ENCODE measurements at regions not wholly inside any gene's neighbourhood (a gene's known extent, or its start where the extent isn't known, plus 50 kb on each side); places are given as distances from the start of the nearest gene placed in this dataset.

DNA sequence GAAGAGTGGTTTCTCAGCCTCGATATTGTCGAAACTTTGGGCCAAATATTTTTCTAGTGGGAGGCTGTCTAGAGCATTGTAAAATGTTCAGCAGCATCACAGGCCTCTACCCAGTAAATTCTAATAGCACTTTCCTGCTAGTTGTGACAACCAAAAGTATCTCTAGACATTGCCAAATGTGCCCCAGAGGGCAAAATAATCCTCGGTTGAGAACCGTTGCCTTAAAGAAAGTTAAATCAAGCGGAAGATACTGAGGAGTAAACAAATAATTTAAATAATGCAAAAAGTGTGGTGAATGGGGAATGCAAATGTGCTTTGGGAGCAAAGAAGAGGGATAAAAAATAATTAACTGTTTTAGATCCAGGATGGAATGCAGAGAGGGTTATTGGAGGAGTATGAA lies 106.4 kb upstream of the ASCC3 start:
- no peak overlapping the region for H3K4ac ChIP-seq (ENCODE audit: low read depth in 1 of 2, low read length in 2 of 2)
- no peak overlapping the region for H3K27ac ChIP-seq (ENCODE audit: low read length, poor library complexity, severe bottlenecking)
- no peak overlapping the region for H2BK15ac ChIP-seq (ENCODE audit: low read depth, poor library complexity, severe bottlenecking)
- H3K4me3 ChIP-seq (ENCODE audit: insufficient read depth in 1 of 2, low read depth in 1 of 2, low read length in 2 of 2): no peak overlapping the region
- no peak overlapping the region for H3K4me2 ChIP-seq (ENCODE audit: low read length, poor library complexity, severe bottlenecking)
- no peak overlapping the region for H2BK120ac ChIP-seq (ENCODE audit: low read depth, low read length)
- H2BK5ac ChIP-seq (ENCODE audit: low read depth, low read length, poor library complexity, severe bottlenecking): no peak overlapping the region
- 94% methylated on average over 5 of the region's 5 CpGs for WGBS
- no peak overlapping the region for H4K8ac ChIP-seq (ENCODE audit: low read length)
- H2AFZ ChIP-seq (ENCODE audit: low read depth, low read length): no peak overlapping the region
- no peak overlapping the region for H2BK12ac ChIP-seq (ENCODE audit: low read length in 2 of 2)
- no peaks in the 10 kb centered on the region for H3K36me3 ChIP-seq (ENCODE audit: control insufficient read depth in 1 of 2, insufficient read depth in 2 of 2, low read depth in 1 of 2, low read length in 2 of 2)
- H3K9ac ChIP-seq (ENCODE audit: low read length): no peak overlapping the region
- no peaks in the 10 kb centered on the region for H3K4me1 ChIP-seq (ENCODE audit: control insufficient read depth, insufficient read depth, low read depth, low read length)
- no peaks in the 10 kb centered on the region for H3K9me3 ChIP-seq (ENCODE audit: control insufficient read depth, low read length)
- no peak for DNase-seq
- no peaks in the 10 kb centered on the region for H3K27me3 ChIP-seq (ENCODE audit: control insufficient read depth in 1 of 2, insufficient read depth in 1 of 2, low read length in 2 of 2)
- H3K79me1 ChIP-seq (replicated peaks; ENCODE audit: low read length, poor library complexity, severe bottlenecking): no peaks in the 10 kb centered on the region
- H4K91ac ChIP-seq (ENCODE audit: low read length): no peak overlapping the region
- no peak overlapping the region for H3K18ac ChIP-seq (ENCODE audit: low read depth in 1 of 2, low read length in 2 of 2)
- no peak overlapping the region for H3K23ac ChIP-seq (ENCODE audit: low read length in 2 of 2)
- H2AK5ac ChIP-seq (ENCODE audit: low read length, severe bottlenecking): no peak overlapping the region
- no peak overlapping the region for H3K14ac ChIP-seq (ENCODE audit: low read length in 2 of 2)

- Histone ChIP-seq H3K4me3 (ENCODE audit: insufficient read depth in 1 of 2, low read depth in 1 of 2, low read length in 2 of 2) (no peak overlapping the region), H2BK12ac (ENCODE audit: low read length in 2 of 2) (no peak overlapping the region), H3K18ac (ENCODE audit: low read depth in 1 of 2, low read length in 2 of 2) (no peak overlapping the region), H2BK15ac (ENCODE audit: low read depth, poor library complexity, severe bottlenecking) (no peak overlapping the region), H3K9me3 (ENCODE audit: control insufficient read depth, low read length) (no peaks in the 10 kb centered on the region), H4K91ac (ENCODE audit: low read length) (no peak overlapping the region), H3K4me2 (ENCODE audit: low read length, poor library complexity, severe bottlenecking) (no peak overlapping the region), H3K27me3 (ENCODE audit: control insufficient read depth in 1 of 2, insufficient read depth in 1 of 2, low read length in 2 of 2) (no peaks in the 10 kb centered on the region), H3K27ac (ENCODE audit: low read length, poor library complexity, severe bottlenecking) (no peak overlapping the region), H2AFZ (ENCODE audit: low read depth, low read length) (no peak overlapping the region), H3K79me1 (replicated peaks; ENCODE audit: low read length, poor library complexity, severe bottlenecking) (no peaks in the 10 kb centered on the region), H3K23ac (ENCODE audit: low read length in 2 of 2) (no peak overlapping the region), H3K4me1 (ENCODE audit: control insufficient read depth, insufficient read depth, low read depth, low read length) (no peaks in the 10 kb centered on the region), H3K9ac (ENCODE audit: low read length) (no peak overlapping the region), H3K14ac (ENCODE audit: low read length in 2 of 2) (no peak overlapping the region), H2AK5ac (ENCODE audit: low read length, severe bottlenecking) (no peak overlapping the region), H2BK5ac (ENCODE audit: low read depth, low read length, poor library complexity, severe bottlenecking) (no peak overlapping the region), H3K36me3 (ENCODE audit: control insufficient read depth in 1 of 2, insufficient read depth in 2 of 2, low read depth in 1 of 2, low read length in 2 of 2) (no peaks in the 10 kb centered on the region), H4K8ac (ENCODE audit: low read length) (no peak overlapping the region), H3K4ac (ENCODE audit: low read depth in 1 of 2, low read length in 2 of 2) (no peak overlapping the region), H2BK120ac (ENCODE audit: low read depth, low read length) (no peak overlapping the region)
- 94% methylated on average over 2 of the region's 2 CpGs for WGBS
- DNase-seq: no peak
Observed at GRCh38 chr6:100988391-100988984, 107.4 kb upstream of the ASCC3 start.

- Histone ChIP-seq H3K27ac (ENCODE audit: low read length, poor library complexity, severe bottlenecking) (no peak overlapping the region), H2BK120ac (ENCODE audit: low read depth, low read length) (no peak overlapping the region), H4K8ac (ENCODE audit: low read length) (no peak overlapping the region), H3K23ac (ENCODE audit: low read length in 2 of 2) (no peak overlapping the region), H2AFZ (ENCODE audit: low read depth, low read length) (no peak overlapping the region), H2BK5ac (ENCODE audit: low read depth, low read length, poor library complexity, severe bottlenecking) (no peak overlapping the region), H3K27me3 (ENCODE audit: control insufficient read depth in 1 of 2, insufficient read depth in 1 of 2, low read length in 2 of 2) (no peaks in the 10 kb centered on the region), H3K14ac (ENCODE audit: low read length in 2 of 2) (no peak overlapping the region), H3K79me1 (replicated peaks; ENCODE audit: low read length, poor library complexity, severe bottlenecking) (no peaks in the 10 kb centered on the region), H3K4me3 (ENCODE audit: insufficient read depth in 1 of 2, low read depth in 1 of 2, low read length in 2 of 2) (no peak overlapping the region), H3K9me3 (ENCODE audit: control insufficient read depth, low read length) (no peaks in the 10 kb centered on the region), H2BK12ac (ENCODE audit: low read length in 2 of 2) (no peak overlapping the region), H3K9ac (ENCODE audit: low read length) (no peak overlapping the region), H3K4me2 (ENCODE audit: low read length, poor library complexity, severe bottlenecking) (no peak overlapping the region), H3K4ac (ENCODE audit: low read depth in 1 of 2, low read length in 2 of 2) (no peak overlapping the region), H2BK15ac (ENCODE audit: low read depth, poor library complexity, severe bottlenecking) (no peak overlapping the region), H2AK5ac (ENCODE audit: low read length, severe bottlenecking) (no peak overlapping the region), H3K4me1 (ENCODE audit: control insufficient read depth, insufficient read depth, low read depth, low read length) (no peaks in the 10 kb centered on the region), H3K36me3 (ENCODE audit: control insufficient read depth in 1 of 2, insufficient read depth in 2 of 2, low read depth in 1 of 2, low read length in 2 of 2) (no peaks in the 10 kb centered on the region), H4K91ac (ENCODE audit: low read length) (no peak overlapping the region), H3K18ac (ENCODE audit: low read depth in 1 of 2, low read length in 2 of 2) (no peak overlapping the region)
- DNase-seq: no peak
- 84% methylated on average over 1 of the region's 1 CpG for WGBS
Observed at GRCh38 chr6:100990070-100990469, 108.9 kb upstream of the ASCC3 start.

DNA sequence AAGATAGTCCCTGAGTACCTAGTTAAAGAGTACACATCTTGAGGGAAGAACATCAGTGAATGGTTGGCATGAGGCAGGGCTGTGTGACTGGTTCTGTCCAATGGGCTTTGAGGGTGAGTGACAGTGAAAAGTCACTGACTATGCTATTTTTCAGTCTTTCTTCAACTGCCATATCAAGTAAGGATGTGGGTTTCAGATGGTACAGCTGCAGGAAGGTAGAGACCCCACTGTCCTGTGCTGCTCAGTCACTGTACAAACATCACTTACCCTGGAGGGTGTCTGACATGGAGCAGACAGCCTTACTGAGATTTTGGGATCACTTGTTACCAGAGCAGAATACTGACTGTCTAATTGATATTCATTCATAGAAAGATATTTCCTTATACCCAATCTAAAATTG lies 115.3 kb upstream of the ASCC3 start:
- no peaks in the 10 kb centered on the region for H3K27me3 ChIP-seq (ENCODE audit: control insufficient read depth in 1 of 2, insufficient read depth in 1 of 2, low read length in 2 of 2)
- H2BK15ac ChIP-seq (ENCODE audit: low read depth, poor library complexity, severe bottlenecking): no peak overlapping the region
- H4K8ac ChIP-seq (ENCODE audit: low read length): no peak overlapping the region
- DNase-seq: no peak
- no peak overlapping the region for H2AFZ ChIP-seq (ENCODE audit: low read depth, low read length)
- H2AK5ac ChIP-seq (ENCODE audit: low read length, severe bottlenecking): no peak overlapping the region
- H2BK120ac ChIP-seq (ENCODE audit: low read depth, low read length): no peak overlapping the region
- H3K27ac ChIP-seq (ENCODE audit: low read length, poor library complexity, severe bottlenecking): no peak overlapping the region
- no peak overlapping the region for H3K9ac ChIP-seq (ENCODE audit: low read length)
- no peak overlapping the region for H3K4ac ChIP-seq (ENCODE audit: low read depth in 1 of 2, low read length in 2 of 2)
- H3K18ac ChIP-seq (ENCODE audit: low read depth in 1 of 2, low read length in 2 of 2): no peak overlapping the region
- H3K4me3 ChIP-seq (ENCODE audit: insufficient read depth in 1 of 2, low read depth in 1 of 2, low read length in 2 of 2): no peak overlapping the region
- no peak overlapping the region for H2BK5ac ChIP-seq (ENCODE audit: low read depth, low read length, poor library complexity, severe bottlenecking)
- no peak overlapping the region for H4K91ac ChIP-seq (ENCODE audit: low read length)
- no peaks in the 10 kb centered on the region for H3K4me1 ChIP-seq (ENCODE audit: control insufficient read depth, insufficient read depth, low read depth, low read length)
- no peak overlapping the region for H3K23ac ChIP-seq (ENCODE audit: low read length in 2 of 2)
- H3K14ac ChIP-seq (ENCODE audit: low read length in 2 of 2): no peak overlapping the region
- no peaks in the 10 kb centered on the region for H3K79me1 ChIP-seq (replicated peaks; ENCODE audit: low read length, poor library complexity, severe bottlenecking)
- H3K9me3 ChIP-seq (ENCODE audit: control insufficient read depth, low read length): no peaks in the 10 kb centered on the region
- H2BK12ac ChIP-seq (ENCODE audit: low read length in 2 of 2): no peak overlapping the region
- H3K36me3 ChIP-seq (ENCODE audit: control insufficient read depth in 1 of 2, insufficient read depth in 2 of 2, low read depth in 1 of 2, low read length in 2 of 2): no peaks in the 10 kb centered on the region
- no peak overlapping the region for H3K4me2 ChIP-seq (ENCODE audit: low read length, poor library complexity, severe bottlenecking)

Measured in mesenchymal stem cell (in vitro differentiated cells and primary cell).